B cell (primary cell): ENCODE measurements at regions not wholly inside any gene's neighbourhood (a gene's known extent, or its start where the extent isn't known, plus 50 kb on each side); places are given as distances from the start of the nearest gene placed in this dataset.

Source experiments
- CTCF ChIP-seq: fragments of 200-600 bp; IDR thresholded peaks from one replicate; pipeline ENCODE4 v1.8.0; 2022; ENCODE audit warnings: antibody characterized with exemption, mild to moderate bottlenecking
- EZH2 ChIP-seq: IDR thresholded peaks from 2 replicates; pipeline ENCODE4 v1.6.1; 2012; ENCODE audit warnings: borderline replicate concordance, low read depth, mild to moderate bottlenecking, moderate library complexity, low read length; ENCODE audit not compliant: insufficient read depth, poor library complexity, severe bottlenecking

GRCh38 chrX:46311581-46312120 is 233.6 kb downstream of the ZNF674 start:
- TF ChIP-seq EZH2, result no peak
- TF ChIP-seq CTCF, result no peak
